ENCODE measurements at regions not wholly inside any gene's neighbourhood (a gene's known extent, or its start where the extent isn't known, plus 50 kb on each side); places are given as distances from the start of the nearest gene placed in this dataset.

DNA sequence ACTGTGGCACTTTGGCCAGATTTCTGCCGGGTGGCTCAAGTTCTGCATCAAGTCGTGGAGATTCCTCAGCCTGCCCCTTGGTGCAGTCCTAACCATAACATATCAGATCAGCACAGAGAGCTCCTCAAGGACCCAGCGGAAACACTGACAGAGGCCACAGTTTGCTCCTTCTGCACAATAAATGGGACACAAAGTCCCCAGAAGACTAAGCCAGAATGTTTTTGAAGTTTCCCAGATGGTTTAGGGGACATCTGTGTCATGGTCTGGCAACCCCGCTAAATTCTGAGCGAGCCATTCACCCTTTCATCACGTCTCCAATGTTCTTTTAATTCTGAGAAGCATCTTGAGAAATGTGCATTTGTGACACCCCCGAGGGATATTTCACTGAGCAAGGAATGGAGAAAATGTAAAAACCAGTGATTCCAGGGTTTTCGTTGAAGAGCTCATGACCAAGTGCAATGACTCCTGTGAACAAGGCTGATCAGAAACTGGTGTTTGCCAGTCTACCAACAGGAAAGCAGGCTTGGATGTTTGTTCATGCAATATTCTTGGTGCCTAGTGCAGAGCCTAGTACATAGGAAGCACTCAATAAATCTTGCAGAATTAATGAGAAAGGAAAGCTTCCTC is 64.8 kb upstream of the LMCD1 start:
- TF ChIP-seq POLR2A (IDR thresholded peaks at IDR 0.05; ENCODE audit: low read depth, low read length) (no peak), CTCF (IDR thresholded peaks at IDR 0.05 in 2 of 3, conservative IDR thresholded peaks at IDR 0.05 in 1 of 3; ENCODE audit: control insufficient read depth in 2 of 3, extremely low read depth in 1 of 3, insufficient read depth in 1 of 3, low read depth in 3 of 3, low read length in 3 of 3) (no peak), POLR2AphosphoS5 (IDR thresholded peaks at IDR 0.05; ENCODE audit: low read length) (no peak), NR2C2 (IDR thresholded peaks at IDR 0.05; ENCODE audit: borderline replicate concordance, control insufficient read depth, insufficient read length, low read depth) (no peak)
